ENCODE measurements at regions not wholly inside any gene's neighbourhood (a gene's known extent, or its start where the extent isn't known, plus 50 kb on each side); places are given as distances from the start of the nearest gene placed in this dataset.
A peak's percentile ranks its signal among the peaks of the same experiment; 100 is the strongest.
"Not testable (repeated sequence)": the region's sequence is repeated elsewhere in the genome, so short reads cannot be mapped to it uniquely, and the experiment has no call there.

GRCh38 chr1:148432318-148432717, 50.8 kb downstream of the PPIAL4G start:
- in situ Hi-C loops (cut with MboI; ENCODE audit: low pct_unique_long_range_greater_than_20kb, low sequenced_read_pairs, unreplicated experiment); DNase-seq (ENCODE audit: low spot score): not testable (repeated sequence)

- DNase-seq (ENCODE audit: low spot score); in situ Hi-C loops (cut with MboI; ENCODE audit: low pct_unique_long_range_greater_than_20kb, low sequenced_read_pairs, unreplicated experiment): not testable (repeated sequence)
Observed at GRCh38 chr1:148429856-148430255, 53.2 kb downstream of the PPIAL4G start.

GRCh38 chr1:148426940-148427611, 56.0 kb downstream of the PPIAL4G start:
- DNase-seq (ENCODE audit: low spot score); in situ Hi-C loops (cut with MboI; ENCODE audit: low pct_unique_long_range_greater_than_20kb, low sequenced_read_pairs, unreplicated experiment): not testable (repeated sequence)

- DNase-seq (ENCODE audit: low spot score); in situ Hi-C loops (cut with MboI; ENCODE audit: low pct_unique_long_range_greater_than_20kb, low sequenced_read_pairs, unreplicated experiment): not testable (repeated sequence)
Observed at GRCh38 chr1:148426385-148426784, 56.7 kb downstream of the PPIAL4G start.

GRCh38 chr1:148424143-148425003, 58.7 kb downstream of the PPIAL4G start:
- DNase-seq (ENCODE audit: low spot score); in situ Hi-C loops (cut with MboI; ENCODE audit: low pct_unique_long_range_greater_than_20kb, low sequenced_read_pairs, unreplicated experiment): not testable (repeated sequence)

GRCh38 chr1:148422921-148423320, 60.2 kb downstream of the PPIAL4G start:
- DNase-seq (ENCODE audit: low spot score); in situ Hi-C loops (cut with MboI; ENCODE audit: low pct_unique_long_range_greater_than_20kb, low sequenced_read_pairs, unreplicated experiment): not testable (repeated sequence)

- DNase-seq (ENCODE audit: low spot score); in situ Hi-C loops (cut with MboI; ENCODE audit: low pct_unique_long_range_greater_than_20kb, low sequenced_read_pairs, unreplicated experiment): not testable (repeated sequence)
Observed at GRCh38 chr1:148417241-148417640, 65.9 kb downstream of the PPIAL4G start.

GRCh38 chr1:148413385-148413784, 69.7 kb downstream of the PPIAL4G start:
- DNase-seq (ENCODE audit: low spot score); in situ Hi-C loops (cut with MboI; ENCODE audit: low pct_unique_long_range_greater_than_20kb, low sequenced_read_pairs, unreplicated experiment): not testable (repeated sequence)

GRCh38 chr1:148404786-148405568, 78.1 kb downstream of the PPIAL4G start:
- DNase-seq (ENCODE audit: low spot score); in situ Hi-C loops (cut with MboI; ENCODE audit: low pct_unique_long_range_greater_than_20kb, low sequenced_read_pairs, unreplicated experiment): not testable (repeated sequence)

- DNase-seq (ENCODE audit: low spot score); in situ Hi-C loops (cut with MboI; ENCODE audit: low pct_unique_long_range_greater_than_20kb, low sequenced_read_pairs, unreplicated experiment): not testable (repeated sequence)
Observed at GRCh38 chr1:148403925-148404324, 79.2 kb downstream of the PPIAL4G start.

GRCh38 chr1:148403085-148403456, 80.0 kb downstream of the PPIAL4G start:
- in situ Hi-C loops (cut with MboI; ENCODE audit: low pct_unique_long_range_greater_than_20kb, low sequenced_read_pairs, unreplicated experiment); DNase-seq (ENCODE audit: low spot score): not testable (repeated sequence)

- peak; percentile 53 for DNase-seq (ENCODE audit: low spot score)
- in situ Hi-C loops (cut with MboI; ENCODE audit: low pct_unique_long_range_greater_than_20kb, low sequenced_read_pairs, unreplicated experiment), result not testable (repeated sequence)
Observed at GRCh38 chr1:148402152-148403084, 80.7 kb downstream of the PPIAL4G start.

GRCh38 chr1:148397516-148397915, 85.6 kb downstream of the PPIAL4G start:
- DNase-seq (ENCODE audit: low spot score); in situ Hi-C loops (cut with MboI; ENCODE audit: low pct_unique_long_range_greater_than_20kb, low sequenced_read_pairs, unreplicated experiment): not testable (repeated sequence)

- DNase-seq (ENCODE audit: low spot score); in situ Hi-C loops (cut with MboI; ENCODE audit: low pct_unique_long_range_greater_than_20kb, low sequenced_read_pairs, unreplicated experiment): not testable (repeated sequence)
Observed at GRCh38 chr1:148392505-148392904, 90.6 kb downstream of the PPIAL4G start.

- DNase-seq (ENCODE audit: low spot score); in situ Hi-C loops (cut with MboI; ENCODE audit: low pct_unique_long_range_greater_than_20kb, low sequenced_read_pairs, unreplicated experiment): not testable (repeated sequence)
Observed at GRCh38 chr1:148391323-148391722, 91.8 kb downstream of the PPIAL4G start.

All from GM13977 (cell line).